DOHH2 (cell line): ENCODE measurements at regions not wholly inside any gene's neighbourhood (a gene's known extent, or its start where the extent isn't known, plus 50 kb on each side); places are given as distances from the start of the nearest gene placed in this dataset.

Experiments used
- H3F3A ChIP-seq: fragments of 200-600 bp; sonication (generic), shearing (Covaris generic); 2 replicates; pipeline ENCODE4 v1.6.0; 2016; ENCODE audit warnings: antibody characterized with exemption, mild to moderate bottlenecking; ENCODE audit not compliant: control insufficient read depth, insufficient read depth
- H3K27ac ChIP-seq: fragments of 200-600 bp; sonication (generic); 2 replicates; pipeline ENCODE4 v1.5.1; 2014; ENCODE audit warnings: low read depth, mild to moderate bottlenecking, low read length, moderate library complexity
- H3K27me3 ChIP-seq: fragments of 200-600 bp; sonication (generic); 2 replicates; pipeline ENCODE4 v1.6.1; 2014; ENCODE audit warnings: mild to moderate bottlenecking, low read length, mixed read lengths; ENCODE audit not compliant: control insufficient read depth
- H3K36me3 ChIP-seq: fragments of 200-600 bp; sonication (generic); 2 replicates; pipeline ENCODE4 v1.6.1; 2014; ENCODE audit warnings: mild to moderate bottlenecking, low read length, moderate library complexity, mixed read lengths; ENCODE audit not compliant: control insufficient read depth
- H3K4me1 ChIP-seq: fragments of 200-600 bp; sonication (generic); 2 replicates; pipeline ENCODE4 v1.6.1; 2014; ENCODE audit warnings: mild to moderate bottlenecking, low read length, mixed read lengths; ENCODE audit not compliant: control insufficient read depth
- H3K4me2 ChIP-seq: fragments of 200-600 bp; sonication (generic); 2 replicates; pipeline ENCODE4 v1.6.0; 2014; ENCODE audit warnings: mild to moderate bottlenecking, low read length, moderate library complexity
- H3K4me3 ChIP-seq: fragments of 200-600 bp; sonication (generic); 2 replicates; pipeline ENCODE4 v1.5.1; 2014; ENCODE audit warnings: mild to moderate bottlenecking, low read length, mixed read lengths
- H3K79me2 ChIP-seq: fragments of 200-600 bp; sonication (generic); 2 replicates; pipeline ENCODE4 v1.6.1; 2014; ENCODE audit warnings: mild to moderate bottlenecking, low read length, mixed read lengths; ENCODE audit not compliant: control insufficient read depth
- H3K9me2 ChIP-seq: fragments of 200-600 bp; sonication (generic); replicated peaks from 2 replicates; pipeline ENCODE4 v1.6.1; 2014; ENCODE audit warnings: mild to moderate bottlenecking, low read length, mixed read lengths; ENCODE audit not compliant: control insufficient read depth
- H3K9me3 ChIP-seq: fragments of 200-600 bp; sonication (generic); 2 replicates; pipeline ENCODE4 v1.6.1; 2014; ENCODE audit warnings: antibody characterized with exemption, low read length, mixed read lengths; ENCODE audit not compliant: control insufficient read depth, insufficient read depth
- H4K20me1 ChIP-seq: fragments of 200-600 bp; sonication (generic); 2 replicates; pipeline ENCODE4 v1.6.0; 2014; ENCODE audit warnings: low read depth, mild to moderate bottlenecking, antibody characterized with exemption, low read length, moderate library complexity; ENCODE audit not compliant: control insufficient read depth, insufficient read depth
- EZH2phosphoT487 ChIP-seq: fragments of 200-600 bp; sonication (generic); IDR thresholded peaks from 2 replicates; pipeline ENCODE4 v1.6.1; 2017; ENCODE audit warnings: borderline replicate concordance, mild to moderate bottlenecking, antibody characterized with exemption, low read length, moderate library complexity, mixed read lengths
- TF ChIP-seq, protein P1 (sequence below): fragments of 200-600 bp; sonication (generic); IDR thresholded peaks from one replicate; pipeline ENCODE4 v1.5.1; 2014; ENCODE audit warnings: antibody characterized with exemption, mild to moderate bottlenecking, low read depth, low read length; ENCODE audit not compliant: poor library complexity, severe bottlenecking

DNA sequence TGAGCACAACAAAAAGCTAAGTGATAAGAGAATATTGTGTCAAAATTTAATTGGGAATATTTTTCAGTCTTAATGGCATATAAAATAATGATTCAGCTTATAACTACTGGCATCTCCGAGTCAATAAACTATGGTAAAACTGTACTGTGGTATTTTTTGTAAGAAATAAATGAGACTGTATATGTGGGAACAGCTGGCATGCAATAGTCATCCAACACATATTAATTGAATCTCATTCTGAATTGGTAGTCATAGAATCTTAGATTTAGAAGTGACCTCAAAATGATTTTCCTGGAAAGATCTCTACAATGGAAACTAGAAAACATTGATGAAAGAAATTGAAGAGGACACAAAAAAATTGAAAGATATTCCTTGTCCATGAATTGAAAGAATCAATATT, 133.4 kb upstream of the SLC7A14 start:
- no peaks in the 10 kb centered on the region for H3F3A ChIP-seq
- H3K79me2 ChIP-seq, result no peaks in the 10 kb centered on the region
- no peak overlapping the region for H3K4me2 ChIP-seq
- no peaks in the 10 kb centered on the region for H3K36me3 ChIP-seq
- peaks cover 9% of the 10 kb centered on the region for H3K27me3 ChIP-seq
- TF ChIP-seq EZH2phosphoT487, result no peak
- TF ChIP-seq, protein P1, sequence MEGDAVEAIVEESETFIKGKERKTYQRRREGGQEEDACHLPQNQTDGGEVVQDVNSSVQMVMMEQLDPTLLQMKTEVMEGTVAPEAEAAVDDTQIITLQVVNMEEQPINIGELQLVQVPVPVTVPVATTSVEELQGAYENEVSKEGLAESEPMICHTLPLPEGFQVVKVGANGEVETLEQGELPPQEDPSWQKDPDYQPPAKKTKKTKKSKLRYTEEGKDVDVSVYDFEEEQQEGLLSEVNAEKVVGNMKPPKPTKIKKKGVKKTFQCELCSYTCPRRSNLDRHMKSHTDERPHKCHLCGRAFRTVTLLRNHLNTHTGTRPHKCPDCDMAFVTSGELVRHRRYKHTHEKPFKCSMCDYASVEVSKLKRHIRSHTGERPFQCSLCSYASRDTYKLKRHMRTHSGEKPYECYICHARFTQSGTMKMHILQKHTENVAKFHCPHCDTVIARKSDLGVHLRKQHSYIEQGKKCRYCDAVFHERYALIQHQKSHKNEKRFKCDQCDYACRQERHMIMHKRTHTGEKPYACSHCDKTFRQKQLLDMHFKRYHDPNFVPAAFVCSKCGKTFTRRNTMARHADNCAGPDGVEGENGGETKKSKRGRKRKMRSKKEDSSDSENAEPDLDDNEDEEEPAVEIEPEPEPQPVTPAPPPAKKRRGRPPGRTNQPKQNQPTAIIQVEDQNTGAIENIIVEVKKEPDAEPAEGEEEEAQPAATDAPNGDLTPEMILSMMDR, result no peak
- H3K4me1 ChIP-seq, result no peaks in the 10 kb centered on the region
- no peaks in the 10 kb centered on the region for H3K9me3 ChIP-seq
- H3K4me3 ChIP-seq, result no peak overlapping the region
- H4K20me1 ChIP-seq, result no peaks in the 10 kb centered on the region
- H3K27ac ChIP-seq, result no peak overlapping the region
- no peaks in the 10 kb centered on the region for H3K9me2 ChIP-seq

DNA sequence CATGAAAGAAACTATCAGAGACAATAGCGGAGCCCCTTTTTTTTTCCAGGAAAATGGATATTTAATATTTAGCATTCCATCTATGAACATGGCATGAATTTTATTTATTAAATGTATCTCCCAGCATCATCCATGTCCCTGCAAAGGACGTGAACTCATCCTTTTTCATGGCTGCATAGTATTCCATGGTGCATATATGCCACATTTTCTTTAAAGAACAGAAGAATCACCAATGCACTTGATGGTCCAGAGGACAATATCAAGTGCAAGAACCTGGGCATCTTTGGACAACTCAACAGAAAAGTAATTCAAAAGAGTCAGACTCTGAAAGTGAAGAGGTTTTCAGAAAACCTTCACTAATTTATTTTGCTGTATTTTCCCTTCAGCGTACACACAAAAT, 133.0 kb upstream of the SLC7A14 start:
- no peaks in the 10 kb centered on the region for H3F3A ChIP-seq
- H3K36me3 ChIP-seq, result no peaks in the 10 kb centered on the region
- H3K27me3 ChIP-seq, result peaks cover 9% of the 10 kb centered on the region
- no peak overlapping the region for H3K4me3 ChIP-seq
- no peaks in the 10 kb centered on the region for H3K9me3 ChIP-seq
- no peaks in the 10 kb centered on the region for H3K9me2 ChIP-seq
- no peak overlapping the region for H3K4me2 ChIP-seq
- no peak overlapping the region for H3K27ac ChIP-seq
- TF ChIP-seq EZH2phosphoT487, result no peak
- TF ChIP-seq, protein P1, result no peak
- no peaks in the 10 kb centered on the region for H4K20me1 ChIP-seq
- H3K4me1 ChIP-seq, result no peaks in the 10 kb centered on the region
- no peaks in the 10 kb centered on the region for H3K79me2 ChIP-seq

DNA sequence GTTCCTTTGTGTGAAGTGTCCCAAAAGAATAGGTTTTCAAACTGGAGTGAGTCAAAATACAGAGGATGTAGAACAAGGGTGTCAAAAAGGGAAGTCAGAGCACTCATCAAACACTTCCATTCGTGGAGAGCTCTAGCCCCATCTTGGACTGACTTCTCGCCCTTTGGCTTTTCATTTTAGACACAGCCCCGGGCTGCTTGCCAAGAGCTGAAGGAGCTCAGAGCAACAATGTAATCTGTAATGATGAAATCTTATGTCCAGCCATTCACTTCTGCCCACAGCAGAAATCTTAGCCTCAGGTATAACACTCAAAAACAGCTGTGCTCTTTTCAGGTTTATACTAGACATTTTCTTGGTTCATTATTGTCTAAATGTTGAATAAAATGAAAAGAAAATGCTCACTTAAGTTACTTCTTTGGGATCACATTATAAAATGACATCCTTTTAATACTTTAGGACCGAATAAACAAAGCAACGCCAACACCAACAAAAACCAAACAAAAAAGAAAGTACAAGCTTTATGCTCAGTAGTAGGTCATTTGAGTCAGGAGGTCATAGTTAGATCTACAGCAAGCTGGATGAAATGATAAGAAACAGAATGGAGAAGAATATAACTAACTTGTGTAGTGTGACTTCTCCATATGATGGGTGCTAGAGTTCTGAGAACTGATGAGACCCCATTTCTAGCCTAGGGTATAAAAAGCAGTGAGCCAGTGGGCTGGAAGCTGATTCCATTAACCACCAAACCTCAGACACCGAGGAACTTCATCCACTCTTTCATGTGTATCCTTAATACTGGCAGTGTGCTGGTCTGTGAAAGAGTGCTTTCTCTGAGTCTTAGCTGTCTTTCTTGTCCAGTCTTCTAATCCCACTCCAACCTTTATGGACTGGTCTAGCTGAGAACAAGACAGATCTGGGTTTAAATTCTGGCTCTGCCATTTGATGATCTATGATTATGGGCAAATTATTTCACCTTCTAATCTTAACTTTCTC, 131.8 kb upstream of the SLC7A14 start:
- Histone ChIP-seq H3K9me2 (no peaks in the 10 kb centered on the region), H3K9me3 (no peaks in the 10 kb centered on the region), H3K27me3 (peaks cover 14% of the 10 kb centered on the region), H3K79me2 (no peaks in the 10 kb centered on the region), H3K4me3 (no peak overlapping the region), H3F3A (no peaks in the 10 kb centered on the region), H3K27ac (no peak overlapping the region), H3K4me1 (no peaks in the 10 kb centered on the region), H3K36me3 (no peaks in the 10 kb centered on the region), H4K20me1 (no peaks in the 10 kb centered on the region), H3K4me2 (no peak overlapping the region)
- TF ChIP-seq, protein P1, result no peak
- TF ChIP-seq EZH2phosphoT487, result no peak
